ENCODE measurements at regions not wholly inside any gene's neighbourhood (a gene's known extent, or its start where the extent isn't known, plus 50 kb on each side); places are given as distances from the start of the nearest gene placed in this dataset.

DNA sequence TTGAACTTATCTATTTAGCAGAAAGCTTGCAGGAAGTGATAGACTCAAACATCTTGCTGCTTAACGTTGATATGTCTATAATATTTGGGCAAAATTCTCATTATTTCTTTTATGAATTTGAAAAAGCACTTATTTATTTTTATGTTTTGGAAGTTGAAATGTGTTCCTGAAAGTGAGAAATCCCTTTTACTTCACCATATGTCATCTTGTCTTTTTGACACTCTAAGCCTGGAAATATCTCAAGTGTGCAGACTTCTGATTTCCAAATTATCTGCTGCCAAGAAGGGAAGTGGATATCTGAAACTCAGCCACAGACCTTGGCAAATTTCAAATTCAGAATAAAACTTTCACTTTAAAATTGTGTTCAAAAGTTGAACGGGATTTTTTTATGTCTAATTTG lies 368.7 kb upstream of the MANEA start:
- Histone ChIP-seq H3K27me3 (no peaks in the 10 kb centered on the region), H3K9me3 (no peaks in the 10 kb centered on the region), H3K36me3 (no peaks in the 10 kb centered on the region), H3K4me1 (no peaks in the 10 kb centered on the region), H3K27ac (no peak overlapping the region), H3K4me3 (replicated peaks in 1 of 3) (no peak overlapping the region)
- TF ChIP-seq CTCF (IDR thresholded peaks at IDR 0.05): no peak
- TF ChIP-seq POLR2A (IDR thresholded peaks at IDR 0.05): no peak
- no peak for DNase-seq
- WGBS, 2 donors: 50 to 69% methylated on average over 2 of the region's 2 CpGs
- intact Hi-C loops (cut with DNase I): no loop called here

GRCh38 chr6:95209074-95209473 lies 368.3 kb upstream of the MANEA start:
- H3K4me3 ChIP-seq (replicated peaks in 1 of 3): no peak overlapping the region
- no peaks in the 10 kb centered on the region for H3K36me3 ChIP-seq
- H3K4me1 ChIP-seq: no peaks in the 10 kb centered on the region
- intact Hi-C loops (cut with DNase I): no loop called here
- H3K27ac ChIP-seq: no peak overlapping the region
- TF ChIP-seq CTCF (IDR thresholded peaks at IDR 0.05) (no peak), POLR2A (IDR thresholded peaks at IDR 0.05) (no peak)
- WGBS, 2 donors: 74 to 86% methylated on average over 3 of the region's 3 CpGs
- no peak for DNase-seq
- H3K9me3 ChIP-seq: no peaks in the 10 kb centered on the region
- H3K27me3 ChIP-seq: no peaks in the 10 kb centered on the region

DNA sequence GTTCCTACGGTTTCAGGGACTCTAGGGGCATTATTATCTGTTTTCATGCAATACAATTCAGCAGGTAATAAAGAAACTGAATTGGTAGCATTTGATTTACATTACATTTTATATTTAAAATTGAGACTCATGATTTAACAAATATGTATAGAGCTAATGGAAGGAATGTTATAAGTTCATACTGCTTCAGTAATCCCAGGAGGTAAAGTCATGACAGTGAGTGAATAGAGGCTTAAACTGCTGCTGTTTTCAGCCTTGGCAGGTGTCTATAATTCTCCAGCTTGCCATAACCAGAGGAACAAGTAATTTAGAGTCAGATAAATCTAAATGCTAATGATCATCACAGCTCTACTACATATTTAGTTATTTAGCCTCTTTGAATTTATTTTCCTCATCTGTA lies 360.8 kb upstream of the MANEA start:
- TF ChIP-seq POLR2A (IDR thresholded peaks at IDR 0.05): no peak
- TF ChIP-seq CTCF (IDR thresholded peaks at IDR 0.05): no peak
- Histone ChIP-seq H3K4me1 (no peaks in the 10 kb centered on the region), H3K27me3 (no peaks in the 10 kb centered on the region), H3K4me3 (replicated peaks in 1 of 3) (no peak overlapping the region), H3K36me3 (no peaks in the 10 kb centered on the region), H3K27ac (no peak overlapping the region), H3K9me3 (no peaks in the 10 kb centered on the region)
- DNase-seq: no peak
- WGBS, 2 donors: 47 to 54% methylated on average over 1 of the region's 1 CpG
- intact Hi-C loops (cut with DNase I): no loop called here

DNA sequence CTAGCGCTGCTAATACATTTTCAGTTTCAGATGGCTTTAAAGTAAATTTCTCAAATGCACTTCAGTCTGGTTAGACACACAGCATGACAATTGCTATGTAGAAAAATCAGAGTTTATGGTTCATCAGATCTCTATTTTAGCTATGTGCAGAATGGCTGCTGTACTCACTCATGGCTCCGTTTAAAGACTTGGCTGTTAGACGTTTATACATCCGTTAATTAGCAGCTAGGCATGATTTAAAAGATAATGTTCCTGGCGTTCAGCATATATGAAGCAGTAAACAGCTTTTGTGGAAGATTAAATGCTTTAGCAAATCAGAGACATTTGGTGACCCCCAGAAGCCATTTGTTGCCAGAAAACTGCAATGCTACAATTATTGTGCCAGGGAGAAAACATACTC lies 350.0 kb upstream of the MANEA start:
- 39 to 47% methylated on average over 5 of the region's 5 CpGs for WGBS, 2 donors
- Histone ChIP-seq H3K9me3 (no peaks in the 10 kb centered on the region), H3K36me3 (no peaks in the 10 kb centered on the region), H3K27me3 (no peaks in the 10 kb centered on the region), H3K4me1 (no peaks in the 10 kb centered on the region), H3K27ac (no peak overlapping the region), H3K4me3 (replicated peaks in 1 of 3) (no peak overlapping the region)
- TF ChIP-seq CTCF (IDR thresholded peaks at IDR 0.05): no peak
- no peak for TF ChIP-seq POLR2A (IDR thresholded peaks at IDR 0.05)
- intact Hi-C loops (cut with DNase I): no loop called here
- DNase-seq: no peak

DNA sequence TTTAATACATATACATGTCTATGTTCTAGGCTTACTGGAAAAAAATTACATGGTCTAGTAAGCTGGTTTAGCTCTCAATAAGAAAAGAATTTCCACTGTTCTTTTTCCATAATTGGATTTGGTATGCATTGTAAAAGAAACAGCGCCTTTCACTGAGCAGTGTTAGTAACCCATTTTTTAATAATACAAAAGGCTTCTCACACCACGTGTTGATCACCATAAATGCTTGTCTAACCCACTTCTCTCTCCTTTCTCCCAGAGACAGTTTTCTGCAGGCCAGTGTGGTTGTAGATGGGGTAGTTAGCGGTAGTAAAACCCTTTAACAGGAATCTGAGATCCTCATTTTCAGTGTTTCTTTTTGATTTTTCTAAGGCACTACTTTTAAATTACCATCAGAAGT lies 348.7 kb upstream of the MANEA start:
- Histone ChIP-seq H3K27me3 (no peaks in the 10 kb centered on the region), H3K36me3 (no peaks in the 10 kb centered on the region), H3K4me3 (replicated peaks in 1 of 3) (no peak overlapping the region), H3K27ac (no peak overlapping the region), H3K4me1 (no peaks in the 10 kb centered on the region), H3K9me3 (no peaks in the 10 kb centered on the region)
- intact Hi-C loops (cut with DNase I): no loop called here
- 41 to 46% methylated on average over 3 of the region's 3 CpGs for WGBS, 2 donors
- no peak for DNase-seq
- no peak for TF ChIP-seq CTCF (IDR thresholded peaks at IDR 0.05)
- no peak for TF ChIP-seq POLR2A (IDR thresholded peaks at IDR 0.05)

Measured in thyroid gland (tissue), 4 donors.